Stimulated activated CD4-positive, alpha-beta T cell treated with anti-CD3 and anti-CD28 coated beads, Interleukin-2, amount 100 ng/mL, for 4 hours (primary cell): ENCODE measurements at regions not wholly inside any gene's neighbourhood (a gene's known extent, or its start where the extent isn't known, plus 50 kb on each side); places are given as distances from the start of the nearest gene placed in this dataset.

ENCODE experiments used
- DNase-seq: peaks from one replicate; pipeline ENCODE4 v3.0.0-alpha.2; 2020; ENCODE audit warnings: low read depth

GRCh38 chr3:6771171-6771570 lies 89.7 kb upstream of the GRM7 start:
- no peak for DNase-seq

- DNase-seq = no peak
These were observed 81.8 kb upstream of the GRM7 start for GRCh38 chr3:6779140-6779539.

DNA sequence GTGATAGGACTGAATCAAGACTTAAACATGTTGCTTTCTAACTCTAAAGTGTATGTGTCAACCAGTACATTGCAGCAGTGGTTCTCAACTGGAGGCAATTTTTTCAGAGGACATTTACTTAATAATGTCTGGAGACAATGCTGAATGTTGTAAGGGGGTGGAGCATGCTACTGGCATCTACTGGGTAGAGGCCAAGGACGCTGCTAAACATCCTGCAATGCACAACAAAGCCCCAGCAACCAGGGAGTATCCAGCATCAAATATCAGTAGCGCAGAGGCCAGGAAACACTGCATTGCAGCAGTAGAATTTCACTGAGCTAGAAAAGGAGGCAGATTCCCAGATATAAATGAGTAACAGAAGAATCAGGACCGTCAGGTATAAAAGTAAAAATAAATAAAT lies 79.8 kb upstream of the GRM7 start:
- DNase-seq = no peak

GRCh38 chr3:6785726-6786125 lies 75.2 kb upstream of the GRM7 start:
- no peak for DNase-seq

GRCh38 chr3:6791161-6791560 lies 69.8 kb upstream of the GRM7 start:
- DNase-seq = no peak

DNA sequence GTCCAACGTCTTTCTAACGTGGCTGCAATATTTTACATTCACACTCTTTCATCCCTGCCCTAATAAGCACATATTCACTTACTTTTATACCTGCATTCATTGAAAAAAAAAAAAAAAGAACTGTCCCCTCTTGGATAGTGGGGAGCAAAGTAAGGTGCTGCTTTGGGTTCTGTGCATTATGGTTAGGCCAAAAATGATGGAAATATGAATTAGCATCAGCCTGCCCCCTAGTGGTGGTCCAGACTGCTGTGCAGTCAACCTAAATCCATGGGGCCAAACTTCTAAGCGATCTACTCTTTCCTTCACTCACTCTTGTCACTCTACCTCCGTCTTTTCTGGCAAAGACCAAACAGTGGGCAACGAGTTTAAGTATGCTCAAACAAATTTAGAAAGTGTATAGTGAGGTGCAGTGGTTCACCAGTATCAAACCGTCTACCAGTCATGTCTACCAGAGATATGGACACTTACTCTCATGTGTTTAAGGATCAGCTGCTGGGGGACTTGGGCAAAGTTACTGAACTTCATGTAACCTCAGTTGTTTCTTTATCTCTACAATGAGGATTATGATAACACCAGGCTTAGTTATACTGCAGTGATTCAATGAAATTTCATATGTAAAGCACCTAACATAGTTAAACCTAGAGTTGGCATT lies 61.5 kb upstream of the GRM7 start:
- no peak for DNase-seq

DNA sequence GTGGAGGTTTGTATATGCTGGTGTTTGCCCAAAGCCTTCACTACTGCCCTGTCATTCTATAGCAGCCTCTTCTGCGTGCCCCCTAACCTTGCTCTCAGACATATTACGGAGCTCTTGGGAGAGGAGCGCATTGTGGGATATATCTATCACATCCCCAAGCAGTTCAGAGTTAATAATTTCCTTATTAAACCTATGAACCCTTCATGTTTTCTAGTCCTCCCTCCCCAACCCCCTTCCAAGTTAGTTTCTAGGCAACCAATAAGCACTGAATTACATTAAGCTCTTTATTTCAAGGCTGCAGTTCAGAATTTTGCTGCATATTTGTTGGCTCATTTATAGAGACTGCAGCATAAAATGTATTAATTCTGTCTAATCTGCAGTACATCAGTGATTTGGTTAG lies 57.3 kb upstream of the GRM7 start:
- no peak for DNase-seq

- no peak for DNase-seq
These were observed 55.7 kb upstream of the GRM7 start for GRCh38 chr3:6805236-6805635.

DNA sequence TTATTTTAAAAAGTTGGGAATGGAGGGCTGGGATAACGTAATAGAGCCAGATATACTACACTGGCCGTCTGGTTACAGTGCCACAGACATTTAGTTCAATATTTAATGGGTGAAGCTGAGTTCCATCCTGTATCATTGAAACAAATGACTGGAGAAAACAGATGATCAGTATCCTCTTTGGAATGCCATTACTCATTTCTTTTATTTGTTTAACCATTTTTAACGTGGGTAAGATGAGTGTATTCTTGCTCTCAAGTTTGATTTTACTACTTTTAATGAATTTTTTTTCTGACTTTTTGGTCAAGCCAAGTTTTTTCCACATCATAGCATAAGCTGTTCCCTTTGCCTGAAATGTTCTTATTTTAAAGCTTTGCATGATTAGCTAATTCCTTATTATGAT lies 53.9 kb upstream of the GRM7 start:
- DNase-seq = no peak

GRCh38 chr3:6807967-6808588 lies 52.8 kb upstream of the GRM7 start:
- no peak for DNase-seq

GRCh38 chr3:6809349-6809748 lies 51.6 kb upstream of the GRM7 start:
- no peak for DNase-seq
